HG03442 (cell line): ENCODE measurements at regions not wholly inside any gene's neighbourhood (a gene's known extent, or its start where the extent isn't known, plus 50 kb on each side); places are given as distances from the start of the nearest gene placed in this dataset.
"Not testable (repeated sequence)": the region's sequence is repeated elsewhere in the genome, so short reads cannot be mapped to it uniquely, and the experiment has no call there.

Source experiments
- ATAC-seq: cut with Tn5 transposase; IDR thresholded peaks from one replicate; pipeline ENCODE4 v1.9.1; 2021; ENCODE audit warnings: mild to moderate bottlenecking, moderate library complexity; ENCODE audit not compliant: unreplicated experiment

DNA sequence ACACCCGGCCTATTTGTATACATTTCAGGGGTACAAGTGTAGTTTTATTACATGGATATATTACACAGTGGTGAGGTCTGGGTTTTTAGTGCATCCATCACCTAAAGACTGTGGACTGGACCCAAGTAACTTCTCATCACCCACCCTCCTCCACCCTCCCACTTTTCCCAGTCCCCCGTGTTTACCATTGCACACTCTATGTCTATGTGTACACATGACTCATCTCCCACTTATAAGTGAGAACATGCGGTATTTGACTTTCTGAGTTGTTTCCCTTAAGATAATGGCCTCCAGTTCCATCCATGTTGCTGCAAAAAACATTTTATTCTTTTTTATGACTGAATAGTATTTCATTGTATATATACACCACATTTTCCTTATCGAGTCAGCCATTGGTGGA, 98.9 kb upstream of the WAC start:
- ATAC-seq = no peak

DNA sequence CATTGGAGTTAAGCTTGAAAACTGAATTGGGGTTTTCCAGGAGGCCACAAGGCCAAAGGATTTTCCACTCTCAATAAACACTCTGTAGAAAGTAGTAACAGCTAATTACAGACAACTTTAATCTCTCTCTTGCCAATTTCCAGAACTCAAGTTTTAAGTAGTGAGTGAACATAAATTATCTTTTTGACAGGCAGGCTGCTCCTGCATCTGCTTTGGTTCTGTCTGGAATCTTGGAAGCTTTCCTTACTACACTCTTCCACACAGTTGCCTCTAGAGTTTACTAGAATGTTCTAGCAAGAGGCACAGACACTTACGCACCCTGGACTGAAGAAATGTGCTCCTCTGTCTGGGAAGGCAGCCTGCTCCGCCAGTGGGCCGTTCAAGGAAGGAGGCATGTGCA, 90.5 kb upstream of the WAC start:
- ATAC-seq = no peak

DNA sequence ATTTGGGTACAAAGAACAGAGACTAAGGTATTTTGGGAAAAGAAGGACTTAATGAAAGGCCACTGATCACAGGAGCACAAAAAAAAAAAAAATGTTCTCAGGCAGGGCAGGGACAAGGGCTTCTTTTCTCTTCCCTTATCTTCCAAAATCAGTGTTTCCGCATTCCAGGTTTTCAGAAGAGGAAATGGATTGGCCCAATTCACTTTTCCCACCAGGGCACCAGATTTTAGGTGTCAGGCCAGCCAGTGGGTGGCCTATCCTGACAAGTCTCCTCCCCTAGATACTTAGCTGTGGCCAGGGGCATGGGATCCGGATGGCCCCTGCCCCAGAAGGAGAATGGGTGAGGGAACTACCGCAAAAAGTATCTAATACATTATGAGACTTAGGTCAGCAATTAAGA, 88.9 kb upstream of the WAC start:
- no peak for ATAC-seq

DNA sequence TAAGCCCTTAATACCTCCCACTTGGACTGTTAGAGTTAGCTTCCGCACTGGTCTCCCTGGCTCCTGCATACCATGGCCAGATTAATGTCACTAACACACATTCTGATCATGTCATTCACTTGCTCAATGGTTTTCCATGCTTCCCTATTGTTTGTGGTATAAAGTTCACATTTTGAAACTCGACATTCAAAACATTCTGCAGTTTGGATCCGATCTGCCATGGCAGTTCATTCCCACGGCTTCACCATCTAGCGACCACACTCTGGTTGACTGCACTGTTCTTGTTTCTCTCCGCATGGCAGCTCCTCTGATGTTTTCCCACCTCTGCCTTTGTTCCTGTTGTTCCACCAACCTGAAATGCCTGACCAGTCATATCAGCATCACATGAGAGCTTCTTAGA, 87.4 kb upstream of the WAC start:
- ATAC-seq = no peak

DNA sequence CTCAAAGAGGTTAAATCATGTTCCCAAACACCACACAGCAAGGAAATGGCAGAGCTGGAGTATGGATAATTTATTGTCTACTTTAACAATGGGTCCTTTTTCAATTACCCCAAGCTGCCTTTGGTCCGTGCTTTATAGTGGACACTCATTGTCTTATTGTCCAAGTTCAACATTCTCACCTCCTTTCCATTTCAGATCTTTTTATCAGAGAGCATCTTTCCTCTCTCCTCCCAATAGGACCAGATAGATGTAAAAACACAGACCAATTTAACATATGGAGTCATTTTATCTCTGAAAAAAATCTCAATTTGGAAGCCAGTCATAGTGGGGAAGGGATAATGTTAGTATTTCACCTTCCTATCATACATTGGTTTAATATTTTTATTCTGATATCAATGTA, 83.5 kb upstream of the WAC start:
- no peak for ATAC-seq

DNA sequence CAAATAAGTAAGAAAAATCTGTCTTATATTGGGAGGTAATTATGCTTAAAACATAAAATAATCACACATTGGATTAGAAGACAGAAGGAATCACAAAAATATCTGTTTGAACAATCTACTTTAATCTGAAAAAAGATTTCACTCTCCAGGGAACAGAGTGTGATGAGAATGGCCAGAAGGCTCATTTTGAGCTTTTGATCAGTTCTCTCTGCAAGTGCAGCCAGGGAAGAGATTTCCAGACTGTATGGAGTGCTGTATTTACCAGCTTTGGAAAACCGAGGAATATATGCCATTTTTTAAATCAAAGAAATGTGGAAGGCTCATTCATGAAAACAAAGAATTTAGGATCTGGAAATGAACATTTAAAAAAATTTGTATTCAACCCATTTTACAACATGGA, 83.0 kb upstream of the WAC start:
- ATAC-seq = no peak

DNA sequence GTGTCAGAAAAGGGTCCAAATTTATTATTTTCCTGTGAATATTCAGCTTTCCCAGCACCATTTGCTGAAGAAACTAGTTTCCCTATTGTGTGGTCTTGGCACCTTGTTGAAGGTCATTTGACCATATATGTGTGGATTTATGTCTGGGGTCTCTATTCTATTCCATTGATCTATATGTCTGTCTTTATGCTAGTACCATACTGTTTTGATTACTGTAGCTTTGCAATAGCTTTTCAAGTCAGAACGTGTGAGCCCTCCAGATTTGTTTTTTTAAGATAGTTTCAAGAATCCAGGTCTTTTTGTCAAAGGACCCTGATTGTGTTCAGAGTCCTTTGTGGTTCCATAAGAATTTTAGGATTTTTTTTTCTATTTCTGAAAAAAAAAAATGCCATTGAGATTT, 79.0 kb upstream of the WAC start:
- no peak for ATAC-seq

DNA sequence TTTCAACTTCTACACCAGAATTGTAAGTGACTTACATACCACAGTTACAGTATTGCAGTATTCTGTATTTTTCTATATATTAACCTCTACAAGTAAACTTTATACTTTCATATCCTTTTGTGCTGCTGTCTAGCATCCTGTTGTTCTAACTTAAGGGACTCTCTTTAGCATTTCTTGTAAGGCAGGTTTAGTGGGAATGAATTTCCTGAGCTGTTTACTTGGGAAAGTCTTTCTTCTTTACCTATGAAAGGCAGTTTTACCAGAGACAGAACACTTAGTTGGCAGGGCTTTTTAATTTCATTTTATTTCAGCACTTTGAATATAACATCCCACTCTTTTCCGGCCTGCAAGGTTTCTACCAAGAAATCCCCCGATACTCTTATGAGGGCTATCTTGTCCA, 75.8 kb upstream of the WAC start:
- no peak for ATAC-seq

DNA sequence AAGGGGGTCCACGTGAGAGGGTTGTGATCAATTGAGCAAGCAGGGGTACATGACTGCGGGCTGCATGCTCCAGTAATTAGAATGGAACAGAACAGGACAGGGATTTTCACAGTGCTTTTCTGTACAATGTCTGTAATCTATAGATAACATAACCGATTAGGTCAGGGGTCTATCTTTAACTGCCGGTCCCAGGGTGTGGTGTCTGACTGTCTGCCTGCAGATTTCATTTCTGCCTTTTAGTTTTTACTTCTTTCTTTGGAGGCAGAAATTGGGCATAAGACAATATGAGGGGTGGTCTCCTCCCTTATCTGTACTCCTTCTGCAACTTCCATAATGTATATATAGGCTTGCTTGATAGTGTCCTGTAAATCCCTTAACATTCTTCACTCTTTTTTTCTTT, 75.0 kb upstream of the WAC start:
- not testable (repeated sequence) for ATAC-seq

DNA sequence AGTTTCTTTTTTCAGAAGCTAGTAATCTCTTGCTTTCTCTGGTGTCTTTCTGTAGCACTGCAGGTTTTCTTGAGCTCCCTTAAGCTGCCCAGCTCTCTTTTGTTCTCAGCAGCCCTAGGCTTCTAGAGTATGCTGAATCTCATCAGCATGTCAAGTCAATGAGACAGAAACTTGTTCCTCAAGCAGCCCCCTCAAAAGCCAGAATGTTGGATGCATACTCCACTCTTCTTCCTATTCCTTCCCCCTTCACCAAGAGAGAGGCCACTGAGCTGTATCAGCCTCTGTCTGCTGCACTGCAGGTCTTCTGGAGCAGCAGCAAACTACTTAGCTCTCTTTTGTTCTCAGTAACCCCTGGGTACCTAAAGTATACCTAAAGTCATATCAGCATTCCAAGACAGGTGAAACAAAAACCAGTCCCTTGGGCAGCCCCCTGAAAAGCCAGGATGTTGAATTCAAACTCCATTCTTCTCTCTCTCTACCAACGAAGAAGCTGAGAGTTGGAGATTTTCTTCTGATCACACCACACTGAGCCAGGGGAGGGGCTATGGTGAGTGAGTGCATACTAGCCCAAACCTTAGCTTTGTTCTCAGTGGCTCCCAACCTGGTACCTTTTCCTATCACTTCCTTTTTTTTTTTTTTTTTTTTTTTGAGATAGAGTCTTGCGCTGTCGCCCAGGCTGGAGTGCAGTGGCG, 73.3 kb upstream of the WAC start:
- no peak for ATAC-seq

DNA sequence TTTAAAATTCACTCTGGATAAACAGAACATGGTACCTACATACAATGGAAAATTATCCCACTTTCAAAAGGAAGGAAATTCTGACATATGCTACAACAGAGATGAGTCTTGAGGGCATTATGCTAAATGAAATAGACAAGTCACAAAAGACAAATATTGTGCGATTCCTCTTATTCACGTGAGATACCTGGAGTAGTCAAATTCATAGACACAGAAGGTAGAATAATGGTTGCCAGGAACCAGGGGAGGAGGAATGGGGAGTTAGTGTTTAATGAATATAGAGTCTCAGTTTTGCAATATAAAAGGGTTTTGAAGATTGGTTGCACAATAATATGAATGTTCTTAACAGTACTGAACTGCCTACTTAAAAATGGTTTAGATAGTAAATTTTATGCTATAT, 69.8 kb upstream of the WAC start:
- ATAC-seq = no peak

DNA sequence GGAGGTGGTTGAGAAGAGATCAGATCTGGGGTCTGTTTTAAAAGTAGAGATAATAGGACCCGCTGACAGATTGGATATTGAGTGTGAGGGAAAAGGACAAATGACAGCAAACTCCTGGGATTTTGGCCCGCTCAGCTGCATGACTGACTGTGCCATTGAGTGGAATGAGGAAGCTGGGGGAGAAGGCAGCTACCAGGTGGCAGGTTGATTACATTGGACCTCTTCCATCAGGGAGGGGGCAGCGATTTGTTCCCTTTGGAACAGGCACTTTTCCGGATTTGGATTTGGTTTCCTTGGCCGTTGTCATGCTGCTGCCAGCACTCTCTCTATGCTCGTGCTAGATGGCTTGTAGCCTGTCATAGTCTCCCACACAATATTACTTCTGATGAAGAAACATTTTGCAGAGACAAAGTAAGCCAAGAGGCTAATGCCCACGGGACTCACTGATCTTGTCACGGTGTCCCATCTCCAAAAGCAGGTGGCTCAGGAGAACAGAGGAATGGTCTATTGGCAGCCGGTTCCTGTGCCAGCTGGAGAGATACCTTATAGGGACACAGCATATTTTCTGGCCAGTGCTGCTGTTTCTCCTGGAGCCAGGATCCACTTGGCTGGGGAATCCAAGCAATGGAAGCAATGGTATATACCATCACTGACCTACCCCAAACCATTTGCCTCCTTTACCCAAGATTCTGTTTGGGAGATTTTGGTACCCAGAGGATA, 69.1 kb upstream of the WAC start:
- ATAC-seq = no peak

DNA sequence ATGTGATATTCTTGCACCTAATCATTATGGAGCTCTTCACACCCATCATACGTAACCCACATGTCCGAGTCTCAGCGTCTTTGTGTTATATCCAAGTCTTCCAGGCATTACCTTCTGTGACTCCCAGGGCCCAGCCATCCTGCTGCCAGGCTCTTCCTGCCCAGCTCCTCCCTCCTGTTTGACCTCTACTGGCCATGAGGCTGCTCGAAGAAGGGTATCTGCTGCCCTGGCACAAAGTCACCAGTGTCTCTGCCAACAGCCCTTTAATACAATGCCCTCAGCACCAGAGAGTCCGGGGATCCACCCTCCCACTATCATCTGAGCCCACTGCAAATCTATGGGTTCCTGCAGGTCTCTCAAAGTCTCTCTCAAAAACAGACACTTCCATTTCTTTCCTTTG, 65.3 kb upstream of the WAC start:
- no peak for ATAC-seq

DNA sequence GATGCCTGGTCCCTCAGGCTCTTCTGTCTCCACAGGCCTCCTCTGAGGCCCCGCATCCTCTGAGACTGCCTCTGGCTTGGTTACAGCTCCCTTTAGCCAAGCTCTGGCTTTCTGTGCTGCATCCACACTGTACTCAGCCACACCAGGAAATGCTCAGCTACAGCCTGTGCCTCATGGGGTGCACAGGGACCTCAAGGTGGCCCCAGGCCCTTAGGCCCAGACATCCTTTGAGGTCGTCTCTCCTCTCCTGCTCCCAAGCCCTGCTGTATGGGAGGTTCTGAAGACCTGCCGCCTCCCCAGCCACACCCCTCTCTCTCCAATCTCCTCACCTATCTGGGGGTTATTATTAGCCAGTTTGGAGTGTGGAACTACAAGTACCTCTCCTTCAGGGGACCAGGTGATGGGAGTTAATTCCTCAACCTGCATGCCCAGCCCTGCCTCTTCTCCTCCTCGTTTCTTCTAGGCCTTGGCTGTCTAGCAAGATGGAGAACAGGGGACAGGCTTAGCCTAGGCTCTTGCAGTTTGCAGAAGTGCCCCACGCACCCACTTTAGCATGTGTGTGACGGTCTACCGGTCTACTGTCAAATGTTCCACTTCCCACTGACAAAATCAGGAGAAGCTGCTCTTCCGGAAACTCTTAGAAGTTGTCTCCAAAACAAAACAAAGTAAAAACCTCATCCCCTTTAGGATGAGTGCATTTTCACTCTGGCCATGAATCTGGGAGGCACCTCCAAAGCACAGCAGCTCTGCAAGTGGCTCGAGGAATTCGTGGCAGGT, 64.0 kb upstream of the WAC start:
- ATAC-seq = no peak

DNA sequence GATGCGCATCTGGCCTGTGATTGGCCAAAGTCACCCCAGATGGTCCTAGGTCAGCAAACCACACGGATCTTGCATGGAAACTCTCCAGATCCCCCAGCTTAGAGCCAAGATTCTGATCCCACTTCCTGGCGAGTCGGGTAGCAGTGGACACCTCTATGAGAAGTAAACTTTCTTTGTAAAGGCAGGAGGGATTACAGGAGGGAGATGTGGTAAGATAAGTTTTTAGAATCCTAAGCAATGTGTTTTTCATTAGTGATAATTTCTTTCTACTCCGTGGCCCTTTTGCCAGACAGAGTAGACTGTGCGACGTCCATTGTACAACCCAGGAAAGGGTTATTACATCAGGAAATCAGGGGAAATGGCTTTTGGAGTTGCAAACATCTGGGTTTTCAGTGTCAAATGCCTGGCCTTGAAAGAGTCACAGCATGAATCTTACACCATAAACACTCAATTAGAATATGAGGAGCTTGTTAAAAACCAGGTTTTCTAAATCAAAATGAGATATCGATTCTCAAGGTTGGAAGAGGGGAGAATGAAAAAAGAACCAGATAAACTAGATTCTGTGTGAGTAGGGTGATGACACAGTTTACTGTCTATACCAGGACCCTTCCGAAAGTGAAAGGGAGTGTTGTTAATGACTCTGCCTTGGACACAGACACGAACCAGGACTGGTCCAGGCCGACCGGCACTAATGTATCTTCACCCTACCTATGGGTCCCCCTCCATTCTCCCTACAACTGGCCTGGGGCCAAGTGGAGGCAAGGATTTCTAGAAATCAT, 61.9 kb upstream of the WAC start:
- no peak for ATAC-seq

DNA sequence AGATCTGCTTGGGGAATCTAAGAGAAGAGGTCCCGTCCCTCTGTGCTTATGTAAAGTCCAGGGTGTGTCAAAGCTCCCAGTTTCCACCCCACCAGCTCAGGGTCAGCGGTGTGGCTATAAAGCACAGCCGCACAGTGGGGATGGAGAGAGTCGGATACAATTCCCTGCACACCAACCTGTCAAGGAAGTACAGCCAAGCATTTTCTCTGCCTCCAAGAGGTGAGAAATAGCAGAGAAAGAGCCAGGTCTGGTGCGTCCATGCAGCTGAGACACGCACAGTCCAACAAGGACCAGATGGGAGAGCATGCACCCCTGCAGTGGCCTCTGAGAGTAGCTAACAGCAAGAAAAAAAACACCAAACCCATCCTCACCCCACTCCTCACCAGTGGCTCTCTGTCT, 61.3 kb upstream of the WAC start:
- ATAC-seq = no peak

DNA sequence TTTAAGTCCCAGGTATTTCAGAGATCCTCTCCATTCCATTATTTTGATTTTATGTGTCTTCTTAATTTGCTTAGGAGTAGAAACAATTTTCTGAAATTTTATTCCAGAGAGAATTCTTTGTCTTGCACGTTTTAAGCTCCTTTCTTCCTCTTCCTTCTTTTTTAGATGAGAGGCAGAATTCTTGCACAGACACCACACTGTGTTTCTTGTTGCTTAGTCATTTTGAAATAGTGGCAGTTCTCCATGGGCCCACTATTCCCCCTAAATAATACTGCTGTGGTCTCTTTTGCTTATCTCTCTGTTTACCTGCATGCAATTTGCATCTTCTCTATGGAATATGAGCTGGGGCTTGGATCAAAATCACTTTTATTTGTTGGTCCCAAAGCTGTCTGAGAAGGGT, 54.3 kb upstream of the WAC start:
- no peak for ATAC-seq

DNA sequence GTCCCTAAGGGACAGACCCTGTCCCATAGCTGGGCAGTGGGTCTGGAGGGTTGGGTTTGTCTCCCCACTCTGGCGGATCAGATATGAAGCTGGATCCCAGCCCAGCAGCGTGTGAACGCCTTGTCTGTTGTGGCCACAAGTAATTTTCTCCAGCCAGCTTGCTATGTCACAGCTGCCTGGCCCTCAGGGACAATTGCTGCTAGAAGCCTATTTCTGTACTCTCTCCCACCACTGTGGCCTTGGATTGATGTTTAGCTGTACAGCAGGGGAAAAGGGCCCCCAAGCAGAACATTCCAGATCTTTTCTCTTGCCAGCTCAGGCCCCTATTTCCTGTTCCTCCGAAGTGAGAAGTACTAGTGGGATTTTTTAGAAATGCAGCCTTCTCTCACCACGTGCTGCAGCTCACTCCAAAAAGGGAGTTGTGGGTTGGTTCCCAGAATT, 53.5 kb upstream of the WAC start:
- ATAC-seq = no peak

DNA sequence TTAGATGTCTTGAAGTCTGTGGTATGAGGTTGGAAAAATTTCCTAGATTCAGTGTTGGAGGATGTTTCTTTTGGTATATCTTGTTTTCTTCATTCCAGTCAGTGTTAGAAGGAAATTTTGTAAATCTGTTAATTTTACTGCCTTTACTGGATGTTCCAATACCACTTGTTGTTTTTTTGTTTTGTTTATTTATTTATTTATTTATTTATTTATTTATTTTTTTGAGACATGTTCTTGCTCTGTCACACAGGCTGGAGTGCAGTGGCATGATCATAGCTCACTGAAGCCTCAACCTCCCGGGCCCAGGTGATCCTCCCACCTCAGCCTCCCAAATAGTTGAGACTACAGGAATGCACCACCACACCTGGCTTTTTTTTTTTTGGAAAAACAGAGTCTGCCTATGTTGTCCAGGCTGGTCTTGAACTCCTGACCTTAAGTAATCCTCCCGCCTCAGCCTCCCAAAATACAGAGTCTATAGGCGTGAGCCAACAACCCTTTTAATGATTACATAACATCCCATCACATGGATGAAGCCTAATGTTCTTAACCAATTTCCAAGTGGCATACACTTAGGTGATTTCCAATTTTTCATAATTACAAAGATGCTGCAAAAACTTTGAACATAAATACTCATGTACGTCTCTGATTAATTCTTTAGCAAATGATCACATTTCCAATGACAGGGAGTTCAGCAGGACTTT, 52.8 kb upstream of the WAC start:
- no peak for ATAC-seq

DNA sequence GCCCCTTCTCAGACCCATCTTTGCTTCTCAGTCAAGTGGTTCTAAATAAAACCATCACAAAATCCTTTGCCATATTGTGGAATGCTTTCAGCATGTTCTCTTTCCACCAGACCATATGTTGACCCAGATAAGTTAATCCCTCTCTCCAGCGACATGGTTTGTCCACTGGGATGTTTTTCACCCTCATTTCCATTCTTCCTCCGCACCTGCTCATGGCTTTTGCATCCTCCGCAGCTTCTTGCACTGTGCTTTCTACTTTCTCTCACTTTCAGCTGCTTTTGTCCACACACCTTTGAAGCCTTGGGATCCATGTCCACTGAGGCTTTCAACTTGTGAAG, 52.3 kb upstream of the WAC start:
- no peak for ATAC-seq

DNA sequence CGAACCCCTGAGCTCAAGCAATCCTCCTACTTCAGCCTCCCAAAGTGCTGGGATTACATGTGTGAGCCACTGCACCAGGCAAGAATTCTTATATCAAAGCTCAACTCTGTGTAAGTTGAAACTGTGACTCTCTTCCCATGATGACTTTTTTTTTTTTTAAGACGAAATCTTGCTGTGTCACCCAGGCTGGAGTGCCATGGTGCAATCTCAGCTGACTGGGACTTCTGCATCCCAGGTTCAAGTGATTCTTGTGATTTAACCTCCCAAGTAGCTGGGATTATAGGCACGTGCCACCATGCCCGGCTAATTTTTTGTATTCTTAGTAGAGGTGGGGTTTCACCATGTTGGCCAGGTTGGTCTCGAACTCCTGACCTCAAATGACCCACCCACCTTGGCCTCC, 51.6 kb upstream of the WAC start:
- not testable (repeated sequence) for ATAC-seq
